OCI-LY1 (cell line): ENCODE measurements at regions not wholly inside any gene's neighbourhood (a gene's known extent, or its start where the extent isn't known, plus 50 kb on each side); places are given as distances from the start of the nearest gene placed in this dataset.

Experiments used
- H2AFZ ChIP-seq: fragments of 200-600 bp; sonication (generic), shearing (Covaris generic); 2 replicates; pipeline ENCODE4 v1.6.0; 2014; ENCODE audit warnings: antibody characterized with exemption, mild to moderate bottlenecking, low read length
- H3F3A ChIP-seq: fragments of 200-600 bp; sonication (generic), shearing (Covaris generic); 2 replicates; pipeline ENCODE4 v1.6.0; 2014; ENCODE audit warnings: mild to moderate bottlenecking, antibody characterized with exemption, low read length, moderate library complexity; ENCODE audit not compliant: insufficient read depth
- H3K27ac ChIP-seq: fragments of 200-600 bp; sonication (generic); 2 replicates; pipeline ENCODE4 v1.5.1; 2014; ENCODE audit warnings: low read length, mixed run types, mild to moderate bottlenecking, low read depth; ENCODE audit not compliant: poor library complexity, severe bottlenecking
- H3K27me3 ChIP-seq: fragments of 200-600 bp; sonication (generic); 2 replicates; pipeline ENCODE4 v1.6.0; 2014; ENCODE audit warnings: antibody characterized with exemption, mild to moderate bottlenecking, low read length, moderate library complexity; ENCODE audit not compliant: insufficient read depth
- H3K36me3 ChIP-seq: fragments of 200-600 bp; sonication (generic); 2 replicates; pipeline ENCODE4 v1.6.1; 2014; ENCODE audit warnings: mild to moderate bottlenecking, antibody characterized with exemption, low read length, moderate library complexity, mixed read lengths; ENCODE audit not compliant: insufficient read depth
- H3K4me1 ChIP-seq: fragments of 200-600 bp; sonication (generic); 2 replicates; pipeline ENCODE4 v1.5.1; 2014; ENCODE audit warnings: mild to moderate bottlenecking, low read length, moderate library complexity; ENCODE audit not compliant: insufficient read depth, severe bottlenecking
- H3K4me2 ChIP-seq: fragments of 200-600 bp; sonication (generic), shearing (Covaris generic); 2 replicates; pipeline ENCODE4 v1.6.1; 2014; ENCODE audit warnings: low read length
- H3K4me3 ChIP-seq: fragments of 200-600 bp; sonication (generic); 2 replicates; pipeline ENCODE4 v1.5.1; 2014; ENCODE audit warnings: low read length, low read depth, mild to moderate bottlenecking, mixed read lengths; ENCODE audit not compliant: poor library complexity, severe bottlenecking
- H3K79me2 ChIP-seq: fragments of 200-600 bp; shearing (Covaris generic); 2 replicates; pipeline ENCODE4 v1.6.1; 2016; ENCODE audit warnings: mixed run types, low read length, mixed read lengths; ENCODE audit not compliant: insufficient read depth
- H3K9ac ChIP-seq: fragments of 200-600 bp; sonication (generic), shearing (Covaris generic); 2 replicates; pipeline ENCODE4 v1.6.1; 2014; ENCODE audit warnings: mild to moderate bottlenecking, low read length, mixed read lengths
- H3K9me2 ChIP-seq: fragments of 200-600 bp; sonication (generic), shearing (Covaris generic); 2 replicates; pipeline ENCODE4 v1.6.1; 2014; ENCODE audit warnings: low read depth, mild to moderate bottlenecking, low read length, mixed read lengths
- H3K9me3 ChIP-seq: fragments of 200-600 bp; shearing (Covaris generic); 2 replicates; pipeline ENCODE4 v1.6.1; 2014; ENCODE audit warnings: low read length, mixed read lengths
- H4K20me1 ChIP-seq: fragments of 200-600 bp; sonication (generic), shearing (Covaris generic); 2 replicates; pipeline ENCODE4 v1.6.0; 2016; ENCODE audit warnings: mild to moderate bottlenecking, low read length; ENCODE audit not compliant: insufficient read depth
- EZH2 ChIP-seq: fragments of 200-600 bp; sonication (generic), shearing (Covaris generic); IDR thresholded peaks from 2 replicates; pipeline ENCODE4 v1.8.0; 2017; ENCODE audit warnings: borderline replicate concordance, mixed run types, mild to moderate bottlenecking, antibody characterized with exemption, low read length, moderate library complexity, mixed read lengths
- TF ChIP-seq, protein P1 (sequence below): fragments of 200-600 bp; sonication (generic), shearing (Covaris generic); IDR thresholded peaks from 2 replicates; pipeline ENCODE4 v1.5.1; 2017; ENCODE audit warnings: mild to moderate bottlenecking, antibody characterized with exemption, low read length, moderate library complexity, mixed read lengths

DNA sequence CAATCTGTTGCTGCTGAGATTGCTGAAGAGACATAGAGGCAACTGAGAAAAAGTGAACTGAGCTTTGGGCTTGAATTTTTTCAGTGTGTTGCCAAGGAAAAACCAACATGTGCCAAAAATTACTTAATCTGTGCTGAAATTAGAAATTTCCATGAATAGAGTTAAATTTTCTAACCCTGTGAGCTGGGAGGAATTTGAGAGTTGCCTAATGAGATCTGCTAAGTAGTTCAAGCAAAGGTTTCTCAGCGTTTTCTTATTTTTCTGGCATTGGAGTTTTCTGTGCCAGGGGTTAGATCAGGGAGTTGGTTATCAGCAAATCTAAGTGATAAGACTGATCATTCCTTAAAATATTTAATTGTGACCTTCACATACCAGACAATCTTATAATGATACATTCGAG is 457.5 kb upstream of the GNPDA2 start:
- TF ChIP-seq, protein P1, sequence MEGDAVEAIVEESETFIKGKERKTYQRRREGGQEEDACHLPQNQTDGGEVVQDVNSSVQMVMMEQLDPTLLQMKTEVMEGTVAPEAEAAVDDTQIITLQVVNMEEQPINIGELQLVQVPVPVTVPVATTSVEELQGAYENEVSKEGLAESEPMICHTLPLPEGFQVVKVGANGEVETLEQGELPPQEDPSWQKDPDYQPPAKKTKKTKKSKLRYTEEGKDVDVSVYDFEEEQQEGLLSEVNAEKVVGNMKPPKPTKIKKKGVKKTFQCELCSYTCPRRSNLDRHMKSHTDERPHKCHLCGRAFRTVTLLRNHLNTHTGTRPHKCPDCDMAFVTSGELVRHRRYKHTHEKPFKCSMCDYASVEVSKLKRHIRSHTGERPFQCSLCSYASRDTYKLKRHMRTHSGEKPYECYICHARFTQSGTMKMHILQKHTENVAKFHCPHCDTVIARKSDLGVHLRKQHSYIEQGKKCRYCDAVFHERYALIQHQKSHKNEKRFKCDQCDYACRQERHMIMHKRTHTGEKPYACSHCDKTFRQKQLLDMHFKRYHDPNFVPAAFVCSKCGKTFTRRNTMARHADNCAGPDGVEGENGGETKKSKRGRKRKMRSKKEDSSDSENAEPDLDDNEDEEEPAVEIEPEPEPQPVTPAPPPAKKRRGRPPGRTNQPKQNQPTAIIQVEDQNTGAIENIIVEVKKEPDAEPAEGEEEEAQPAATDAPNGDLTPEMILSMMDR = no peak
- no peak for TF ChIP-seq EZH2
- H3F3A ChIP-seq = no peaks in the 10 kb centered on the region
- H4K20me1 ChIP-seq = no peaks in the 10 kb centered on the region
- H3K27me3 ChIP-seq = no peaks in the 10 kb centered on the region
- H3K27ac ChIP-seq = no peak overlapping the region
- H3K4me3 ChIP-seq = no peak overlapping the region
- H2AFZ ChIP-seq = no peak overlapping the region
- no peaks in the 10 kb centered on the region for H3K36me3 ChIP-seq
- no peak overlapping the region for H3K9ac ChIP-seq
- H3K79me2 ChIP-seq = no peaks in the 10 kb centered on the region
- no peaks in the 10 kb centered on the region for H3K4me1 ChIP-seq
- no peak overlapping the region for H3K4me2 ChIP-seq
- no peaks in the 10 kb centered on the region for H3K9me3 ChIP-seq
- H3K9me2 ChIP-seq = no peaks in the 10 kb centered on the region

DNA sequence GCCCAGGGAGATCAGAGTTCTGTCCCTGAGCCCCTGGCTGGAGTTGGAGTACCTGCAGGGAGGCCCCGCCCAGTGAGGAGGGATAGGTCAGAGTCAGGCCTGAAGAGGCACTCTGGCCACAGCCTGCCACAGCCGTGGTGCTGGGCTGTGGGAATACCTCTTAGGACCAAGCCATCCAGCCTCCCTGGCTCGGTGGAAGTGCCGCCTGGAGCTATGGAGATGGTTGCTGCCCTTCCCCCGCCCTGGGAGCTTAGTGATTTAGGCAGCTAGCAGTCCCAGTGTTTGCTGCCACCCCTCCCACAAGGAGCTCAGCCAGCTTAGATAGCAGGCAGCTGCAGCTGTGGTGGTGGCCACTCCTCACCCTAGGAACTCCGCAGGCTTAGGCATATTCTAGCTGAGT is 446.3 kb upstream of the GNPDA2 start:
- no peak overlapping the region for H3K9ac ChIP-seq
- TF ChIP-seq, protein P1 = no peak
- no peak for TF ChIP-seq EZH2
- H3K27me3 ChIP-seq = no peaks in the 10 kb centered on the region
- H3K36me3 ChIP-seq = no peaks in the 10 kb centered on the region
- H3K4me2 ChIP-seq = no peak overlapping the region
- H3K4me3 ChIP-seq = no peak overlapping the region
- no peaks in the 10 kb centered on the region for H4K20me1 ChIP-seq
- H3K4me1 ChIP-seq = no peaks in the 10 kb centered on the region
- no peaks in the 10 kb centered on the region for H3K9me3 ChIP-seq
- no peaks in the 10 kb centered on the region for H3F3A ChIP-seq
- no peaks in the 10 kb centered on the region for H3K9me2 ChIP-seq
- no peaks in the 10 kb centered on the region for H3K79me2 ChIP-seq
- H2AFZ ChIP-seq = no peak overlapping the region
- H3K27ac ChIP-seq = no peak overlapping the region

DNA sequence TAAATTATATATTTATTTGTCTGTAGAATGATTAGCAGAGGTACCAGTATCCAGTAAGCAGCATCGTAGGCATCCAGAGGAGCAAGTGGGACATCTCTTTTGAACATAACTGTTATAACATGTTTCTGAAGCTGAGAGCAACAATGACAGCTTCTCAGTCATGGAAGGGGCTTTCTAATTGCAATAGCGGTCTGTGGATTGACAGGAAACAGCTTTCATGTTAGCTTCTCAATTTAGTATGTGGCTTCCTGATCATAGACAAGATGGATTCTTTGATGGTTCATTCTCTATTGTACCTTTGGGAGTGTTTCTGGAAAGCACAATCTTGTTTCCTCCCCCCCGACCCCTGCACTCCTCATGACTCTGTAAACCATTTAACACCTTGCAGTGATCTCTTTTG is 434.6 kb upstream of the GNPDA2 start:
- Histone ChIP-seq H3K9me2 (no peaks in the 10 kb centered on the region), H3K27me3 (no peaks in the 10 kb centered on the region), H3K4me1 (no peaks in the 10 kb centered on the region), H3K4me3 (no peak overlapping the region), H2AFZ (no peak overlapping the region), H3K79me2 (no peaks in the 10 kb centered on the region), H3K27ac (no peak overlapping the region), H3K9ac (no peak overlapping the region), H3F3A (no peaks in the 10 kb centered on the region), H3K9me3 (no peaks in the 10 kb centered on the region), H3K36me3 (no peaks in the 10 kb centered on the region), H3K4me2 (no peak overlapping the region), H4K20me1 (no peaks in the 10 kb centered on the region)
- TF ChIP-seq EZH2 = no peak

DNA sequence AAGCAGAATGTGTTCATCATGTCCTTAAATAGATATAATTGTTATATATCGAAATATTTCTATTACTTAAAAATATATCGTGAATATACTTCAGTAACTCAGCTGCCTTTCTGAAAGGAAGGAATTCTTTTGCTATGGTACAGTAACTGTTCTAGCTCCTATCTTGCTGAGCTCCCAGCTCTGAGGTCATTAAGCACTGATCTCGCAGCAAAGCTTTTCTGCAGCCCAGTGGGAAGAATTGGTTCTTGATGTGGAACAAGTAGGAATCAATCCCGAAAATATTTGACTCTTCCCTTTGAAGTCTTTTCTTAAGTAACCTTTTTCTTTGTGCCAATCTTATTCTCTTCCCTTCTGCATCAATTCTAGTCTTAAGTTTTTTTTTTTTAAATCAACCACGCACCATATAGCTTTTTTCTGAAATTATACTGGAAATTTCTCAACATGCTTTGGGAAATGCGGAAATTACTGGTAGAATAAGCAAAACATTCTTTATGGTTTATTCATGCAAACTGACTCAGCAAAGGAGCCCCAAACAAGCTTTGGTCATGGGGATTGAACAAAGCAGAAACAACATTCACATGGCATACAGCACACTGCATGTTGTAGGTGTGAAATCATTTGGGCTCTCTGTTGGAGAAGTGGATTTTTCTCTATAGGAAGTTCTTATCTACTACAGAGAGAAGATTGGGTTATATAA is 428.9 kb upstream of the GNPDA2 start:
- Histone ChIP-seq H3K9ac (no peak overlapping the region), H3K27me3 (no peaks in the 10 kb centered on the region), H3K79me2 (no peaks in the 10 kb centered on the region), H3F3A (no peaks in the 10 kb centered on the region), H4K20me1 (no peaks in the 10 kb centered on the region), H3K27ac (no peak overlapping the region), H3K4me3 (no peak overlapping the region), H3K36me3 (no peaks in the 10 kb centered on the region), H3K9me3 (no peaks in the 10 kb centered on the region), H3K4me2 (no peak overlapping the region), H2AFZ (no peak overlapping the region), H3K9me2 (no peaks in the 10 kb centered on the region), H3K4me1 (no peaks in the 10 kb centered on the region)
- TF ChIP-seq EZH2 = no peak
- TF ChIP-seq, protein P1 = no peak
